Loucy (cell line): ENCODE measurements at regions not wholly inside any gene's neighbourhood (a gene's known extent, or its start where the extent isn't known, plus 50 kb on each side); places are given as distances from the start of the nearest gene placed in this dataset.

ENCODE experiments used
- EZH2phosphoT487 ChIP-seq: fragments of 200-600 bp; IDR thresholded peaks from 2 replicates; pipeline ENCODE4 v1.6.1; 2018; ENCODE audit warnings: antibody characterized with exemption, mild to moderate bottlenecking, moderate library complexity, borderline replicate concordance
- TF ChIP-seq, protein P1 (sequence below): fragments of 200-600 bp; sonication (generic); conservative IDR thresholded peaks from 2 replicates; pipeline ENCODE4 v1.5.1; 2014; ENCODE audit warnings: mild to moderate bottlenecking, antibody characterized with exemption, low read length

GRCh38 chr18:40296717-40297413 is 1658.2 kb upstream of the PIK3C3 start:
- TF ChIP-seq, protein P1, sequence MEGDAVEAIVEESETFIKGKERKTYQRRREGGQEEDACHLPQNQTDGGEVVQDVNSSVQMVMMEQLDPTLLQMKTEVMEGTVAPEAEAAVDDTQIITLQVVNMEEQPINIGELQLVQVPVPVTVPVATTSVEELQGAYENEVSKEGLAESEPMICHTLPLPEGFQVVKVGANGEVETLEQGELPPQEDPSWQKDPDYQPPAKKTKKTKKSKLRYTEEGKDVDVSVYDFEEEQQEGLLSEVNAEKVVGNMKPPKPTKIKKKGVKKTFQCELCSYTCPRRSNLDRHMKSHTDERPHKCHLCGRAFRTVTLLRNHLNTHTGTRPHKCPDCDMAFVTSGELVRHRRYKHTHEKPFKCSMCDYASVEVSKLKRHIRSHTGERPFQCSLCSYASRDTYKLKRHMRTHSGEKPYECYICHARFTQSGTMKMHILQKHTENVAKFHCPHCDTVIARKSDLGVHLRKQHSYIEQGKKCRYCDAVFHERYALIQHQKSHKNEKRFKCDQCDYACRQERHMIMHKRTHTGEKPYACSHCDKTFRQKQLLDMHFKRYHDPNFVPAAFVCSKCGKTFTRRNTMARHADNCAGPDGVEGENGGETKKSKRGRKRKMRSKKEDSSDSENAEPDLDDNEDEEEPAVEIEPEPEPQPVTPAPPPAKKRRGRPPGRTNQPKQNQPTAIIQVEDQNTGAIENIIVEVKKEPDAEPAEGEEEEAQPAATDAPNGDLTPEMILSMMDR, result no peak
- TF ChIP-seq EZH2phosphoT487, result no peak
